GM18858 (cell line): ENCODE measurements at regions not wholly inside any gene's neighbourhood (a gene's known extent, or its start where the extent isn't known, plus 50 kb on each side); places are given as distances from the start of the nearest gene placed in this dataset.
"Not testable (repeated sequence)": the region's sequence is repeated elsewhere in the genome, so short reads cannot be mapped to it uniquely, and the experiment has no call there.

Experiments used
- ATAC-seq: cut with Tn5 transposase; IDR thresholded peaks from one replicate; pipeline ENCODE4 v1.9.1; 2021; ENCODE audit not compliant: unreplicated experiment

GRCh38 chr3:4069796-4070195 is 233.4 kb upstream of the SETMAR start:
- no peak for ATAC-seq

GRCh38 chr3:4071481-4072184 is 231.5 kb upstream of the SETMAR start:
- ATAC-seq, result no peak

GRCh38 chr3:4077278-4077677 is 225.9 kb upstream of the SETMAR start:
- not testable (repeated sequence) for ATAC-seq

- no peak for ATAC-seq
Observed at GRCh38 chr3:4077950-4078349, 225.2 kb upstream of the SETMAR start.

- peak; percentile 66 for ATAC-seq
Observed at GRCh38 chr3:4078903-4079302, 224.3 kb upstream of the SETMAR start.

- ATAC-seq, result no peak
Observed at GRCh38 chr3:4079339-4080195, 223.6 kb upstream of the SETMAR start.

GRCh38 chr3:4083225-4084015 is 219.7 kb upstream of the SETMAR start:
- ATAC-seq, result no peak

GRCh38 chr3:4084271-4084670 is 218.9 kb upstream of the SETMAR start:
- no peak for ATAC-seq

- not testable (repeated sequence) for ATAC-seq
Observed at GRCh38 chr3:4086662-4087061, 216.5 kb upstream of the SETMAR start.

GRCh38 chr3:4091786-4092185 is 211.4 kb upstream of the SETMAR start:
- no peak for ATAC-seq

GRCh38 chr3:4097801-4098200 is 205.4 kb upstream of the SETMAR start:
- ATAC-seq, result no peak

GRCh38 chr3:4099607-4100006 is 203.6 kb upstream of the SETMAR start:
- ATAC-seq, result no peak

GRCh38 chr3:4107430-4107829 is 195.7 kb upstream of the SETMAR start:
- no peak for ATAC-seq

GRCh38 chr3:4113811-4114522 is 189.2 kb upstream of the SETMAR start:
- ATAC-seq, result no peak

GRCh38 chr3:4119119-4119518 is 184.1 kb upstream of the SETMAR start:
- no peak for ATAC-seq

- no peak for ATAC-seq
Observed at GRCh38 chr3:4125576-4125975, 177.6 kb upstream of the SETMAR start.

GRCh38 chr3:4138150-4138785 is 164.9 kb upstream of the SETMAR start:
- no peak for ATAC-seq

- no peak for ATAC-seq
Observed at GRCh38 chr3:4138786-4139431, 164.3 kb upstream of the SETMAR start.

- ATAC-seq, result no peak
Observed at GRCh38 chr3:4139462-4140140, 163.6 kb upstream of the SETMAR start.
